NCI-H2227 (cell line): ENCODE measurements at regions not wholly inside any gene's neighbourhood (a gene's known extent, or its start where the extent isn't known, plus 50 kb on each side); places are given as distances from the start of the nearest gene placed in this dataset.

Experiments
- DNase-seq: peaks from one replicate; lab custom pipeline; 2025; ENCODE audit not compliant: unreplicated experiment; lab: John Stamatoyannopoulos, UW

DNA sequence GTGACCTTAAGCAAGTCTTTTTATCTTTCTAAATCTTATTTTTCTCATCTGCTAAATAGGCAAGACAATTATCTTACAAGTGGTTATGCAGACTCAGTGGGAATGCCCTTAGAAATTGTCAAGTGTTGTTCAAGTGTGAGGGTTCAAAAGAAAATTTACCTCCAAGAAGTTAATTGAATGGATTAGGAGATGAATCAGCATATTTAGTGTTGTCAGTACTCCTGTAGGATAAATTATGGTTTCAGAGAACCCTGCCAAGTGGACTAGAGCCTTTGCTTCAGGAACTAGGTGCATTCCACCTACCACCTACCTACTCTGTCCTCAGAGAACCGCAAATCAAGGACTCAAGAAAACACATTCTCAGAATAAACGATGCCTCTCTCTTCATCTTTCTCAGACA lies 69.8 kb upstream of the KCTD1 start:
- no peak for DNase-seq

GRCh38 chr18:26617151-26617554 lies 68.8 kb upstream of the KCTD1 start:
- DNase-seq = no peak

GRCh38 chr18:26614374-26614773 lies 66.0 kb upstream of the KCTD1 start:
- DNase-seq = no peak
